Esophagus squamous epithelium (tissue), 4 donors: ENCODE measurements at regions not wholly inside any gene's neighbourhood (a gene's known extent, or its start where the extent isn't known, plus 50 kb on each side); places are given as distances from the start of the nearest gene placed in this dataset.

ENCODE experiments used
- POLR2A ChIP-seq, 4 donors: fragments of 450-650 bp; IDR thresholded peaks; one replicate each; pipeline ENCODE4 v1.6.1; 2017; ENCODE audit warnings: antibody characterized with exemption in 4 of 4, mild to moderate bottlenecking in 4 of 4, moderate library complexity in 3 of 4
- TF ChIP-seq, protein P1 (sequence below), 6 experiments: fragments of 450-650 bp in 4 of 6; fragments of 200-600 bp in 2 of 6; sonication (generic) in 2 of 6; IDR thresholded peaks; one replicate each; pipeline ENCODE4 v1.5.1; 2016 to 2019; ENCODE audit warnings: antibody characterized with exemption in 6 of 6, mild to moderate bottlenecking in 4 of 6, moderate library complexity in 4 of 6

GRCh38 chr6:3542032-3542640 lies 85.3 kb upstream of the SLC22A23 start:
- no peak for TF ChIP-seq POLR2A (IDR thresholded peaks at IDR 0.05)
- TF ChIP-seq, protein P1, sequence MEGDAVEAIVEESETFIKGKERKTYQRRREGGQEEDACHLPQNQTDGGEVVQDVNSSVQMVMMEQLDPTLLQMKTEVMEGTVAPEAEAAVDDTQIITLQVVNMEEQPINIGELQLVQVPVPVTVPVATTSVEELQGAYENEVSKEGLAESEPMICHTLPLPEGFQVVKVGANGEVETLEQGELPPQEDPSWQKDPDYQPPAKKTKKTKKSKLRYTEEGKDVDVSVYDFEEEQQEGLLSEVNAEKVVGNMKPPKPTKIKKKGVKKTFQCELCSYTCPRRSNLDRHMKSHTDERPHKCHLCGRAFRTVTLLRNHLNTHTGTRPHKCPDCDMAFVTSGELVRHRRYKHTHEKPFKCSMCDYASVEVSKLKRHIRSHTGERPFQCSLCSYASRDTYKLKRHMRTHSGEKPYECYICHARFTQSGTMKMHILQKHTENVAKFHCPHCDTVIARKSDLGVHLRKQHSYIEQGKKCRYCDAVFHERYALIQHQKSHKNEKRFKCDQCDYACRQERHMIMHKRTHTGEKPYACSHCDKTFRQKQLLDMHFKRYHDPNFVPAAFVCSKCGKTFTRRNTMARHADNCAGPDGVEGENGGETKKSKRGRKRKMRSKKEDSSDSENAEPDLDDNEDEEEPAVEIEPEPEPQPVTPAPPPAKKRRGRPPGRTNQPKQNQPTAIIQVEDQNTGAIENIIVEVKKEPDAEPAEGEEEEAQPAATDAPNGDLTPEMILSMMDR (IDR thresholded peaks at IDR 0.05), result peak in 1 of 6 experiments; percentile 17
